GM10266 (cell line): ENCODE measurements at regions not wholly inside any gene's neighbourhood (a gene's known extent, or its start where the extent isn't known, plus 50 kb on each side); places are given as distances from the start of the nearest gene placed in this dataset.

ENCODE experiments used
- DNase-seq: peaks from one replicate; pipeline ENCODE4 v3.0.0; 2012; ENCODE audit errors: extremely low spot score
- TF ChIP-seq, protein P1 (sequence below): IDR thresholded peaks from 2 replicates; pipeline ENCODE4 v1.5.1; 2012; ENCODE audit warnings: mild to moderate bottlenecking, low read depth; ENCODE audit not compliant: control insufficient read depth, insufficient read depth; ENCODE audit errors: missing control alignments

DNA sequence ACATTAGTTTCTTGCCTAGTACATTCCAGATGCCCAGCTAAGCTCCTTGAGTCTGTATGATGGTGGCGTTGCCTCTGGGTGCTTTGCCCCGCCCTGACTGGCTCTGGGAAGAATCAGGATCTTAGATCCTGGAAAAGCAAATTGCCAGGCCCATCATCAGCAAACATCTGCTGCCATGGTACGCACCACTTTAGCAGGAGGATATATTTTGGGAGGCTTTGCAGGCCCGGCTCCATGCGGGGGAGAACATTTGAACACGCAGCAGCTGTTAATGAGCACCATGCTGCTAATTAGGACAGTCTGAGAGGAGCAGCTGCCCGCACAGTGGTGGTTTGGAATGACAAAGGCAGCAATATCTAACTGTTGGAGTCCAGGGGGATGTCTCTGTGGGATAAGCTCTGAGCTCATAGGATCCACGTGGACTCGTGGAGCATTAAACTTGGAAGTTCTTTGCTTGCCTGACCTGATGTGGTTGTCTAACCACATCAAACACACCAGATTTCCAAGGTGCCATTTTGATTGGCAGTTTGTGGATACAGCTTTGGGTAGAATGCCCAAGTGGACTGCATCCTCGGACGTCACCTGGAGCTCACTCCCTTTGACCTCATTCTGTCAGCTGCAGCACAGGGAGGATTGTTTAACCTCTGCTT lies 217.0 kb upstream of the ZBED5 start:
- TF ChIP-seq, protein P1, sequence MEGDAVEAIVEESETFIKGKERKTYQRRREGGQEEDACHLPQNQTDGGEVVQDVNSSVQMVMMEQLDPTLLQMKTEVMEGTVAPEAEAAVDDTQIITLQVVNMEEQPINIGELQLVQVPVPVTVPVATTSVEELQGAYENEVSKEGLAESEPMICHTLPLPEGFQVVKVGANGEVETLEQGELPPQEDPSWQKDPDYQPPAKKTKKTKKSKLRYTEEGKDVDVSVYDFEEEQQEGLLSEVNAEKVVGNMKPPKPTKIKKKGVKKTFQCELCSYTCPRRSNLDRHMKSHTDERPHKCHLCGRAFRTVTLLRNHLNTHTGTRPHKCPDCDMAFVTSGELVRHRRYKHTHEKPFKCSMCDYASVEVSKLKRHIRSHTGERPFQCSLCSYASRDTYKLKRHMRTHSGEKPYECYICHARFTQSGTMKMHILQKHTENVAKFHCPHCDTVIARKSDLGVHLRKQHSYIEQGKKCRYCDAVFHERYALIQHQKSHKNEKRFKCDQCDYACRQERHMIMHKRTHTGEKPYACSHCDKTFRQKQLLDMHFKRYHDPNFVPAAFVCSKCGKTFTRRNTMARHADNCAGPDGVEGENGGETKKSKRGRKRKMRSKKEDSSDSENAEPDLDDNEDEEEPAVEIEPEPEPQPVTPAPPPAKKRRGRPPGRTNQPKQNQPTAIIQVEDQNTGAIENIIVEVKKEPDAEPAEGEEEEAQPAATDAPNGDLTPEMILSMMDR, result no peak
- DNase-seq, result no peak

DNA sequence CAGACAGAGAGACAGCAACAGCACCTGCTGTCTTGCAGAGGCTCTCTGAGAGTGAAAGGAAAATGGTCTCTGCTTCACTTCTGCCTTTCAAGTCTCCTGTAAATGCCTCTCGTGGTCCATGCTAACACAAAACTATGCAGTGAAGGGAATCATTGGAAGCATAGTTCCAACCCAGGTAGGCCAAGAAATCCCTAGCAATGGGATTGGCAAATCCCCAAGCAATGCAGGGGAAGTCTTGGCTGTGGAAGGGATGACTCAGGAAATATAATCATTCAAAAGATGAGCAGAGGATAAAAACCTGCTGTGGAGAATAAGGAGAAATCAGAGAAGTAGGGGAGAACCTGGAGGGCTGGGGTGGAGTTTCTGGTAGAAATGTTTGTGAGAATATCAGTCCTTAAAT lies 216.1 kb upstream of the ZBED5 start:
- no peak for DNase-seq
- TF ChIP-seq, protein P1, result no peak

DNA sequence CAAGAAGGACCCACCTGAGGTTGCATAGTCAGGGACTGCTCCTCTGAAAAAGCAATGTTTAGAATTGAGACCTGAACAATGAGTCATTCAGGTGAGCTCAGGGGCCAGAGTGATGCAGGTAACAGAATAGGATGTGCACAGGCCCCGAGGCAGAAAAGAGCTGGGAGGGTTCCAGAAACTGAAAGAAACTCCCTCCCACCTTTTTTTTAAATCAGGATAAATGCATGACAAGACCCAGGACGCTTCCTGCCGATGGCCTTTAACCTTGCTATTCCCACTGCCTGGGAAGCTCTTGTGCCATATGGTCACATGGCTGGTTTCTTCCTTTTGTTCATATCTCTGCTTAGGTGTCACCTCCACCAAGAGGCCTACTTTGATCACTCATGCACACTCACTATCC lies 214.2 kb upstream of the ZBED5 start:
- TF ChIP-seq, protein P1, result no peak
- no peak for DNase-seq

- TF ChIP-seq, protein P1, result no peak
- DNase-seq, result no peak
Observed at GRCh38 chr11:11071486-11071885, 213.6 kb upstream of the ZBED5 start.

- TF ChIP-seq, protein P1, result no peak
- no peak for DNase-seq
Observed at GRCh38 chr11:11070976-11071375, 213.1 kb upstream of the ZBED5 start.

DNA sequence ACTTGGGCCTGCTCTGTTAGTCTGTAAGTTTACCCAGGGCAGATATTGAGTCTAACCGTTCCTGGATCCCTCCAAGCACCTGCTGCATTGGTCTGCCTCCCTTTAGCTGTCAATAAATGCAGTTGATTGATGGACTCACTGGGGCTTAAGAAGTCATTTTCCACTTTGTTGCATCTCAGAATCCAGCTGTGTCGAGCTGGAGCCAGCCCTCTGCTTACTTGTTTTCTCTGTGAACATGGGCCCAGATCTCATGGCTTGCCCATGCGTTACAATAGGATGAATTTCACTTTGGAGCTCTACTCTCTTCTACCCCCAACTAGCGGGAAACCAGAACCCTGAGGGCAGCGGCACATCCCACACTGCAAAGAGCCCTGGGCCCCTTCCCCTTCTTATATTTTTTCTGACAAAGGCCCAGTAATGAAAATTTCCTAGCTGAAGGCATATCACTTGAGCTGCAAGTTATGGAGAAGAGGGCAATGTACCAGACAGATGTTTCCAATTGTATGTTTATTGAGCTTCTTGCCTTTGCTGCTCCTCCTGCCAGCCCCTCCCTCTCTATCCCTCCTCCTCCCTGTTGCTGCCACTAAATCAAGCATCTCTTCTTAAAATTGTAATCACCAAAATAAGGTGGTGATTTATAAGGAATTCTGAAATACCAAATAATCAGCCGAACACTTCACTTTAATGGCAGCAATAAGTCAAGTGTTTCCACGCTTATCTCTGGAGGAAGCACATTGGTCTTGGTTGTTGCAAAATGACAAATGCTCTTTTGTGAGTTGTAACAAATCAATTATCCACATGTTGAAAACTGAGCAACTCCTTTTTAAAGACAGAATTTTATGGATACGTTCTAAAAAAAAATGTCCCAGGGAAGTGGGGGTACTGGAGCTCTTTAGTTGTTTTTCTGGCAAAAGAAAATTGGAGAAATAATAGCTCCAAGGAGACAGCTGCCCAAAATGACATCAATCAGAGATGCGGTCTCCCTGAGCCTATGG lies 212.3 kb upstream of the ZBED5 start:
- DNase-seq, result no peak

More for the DNA sequence above, 212.3 kb upstream of the ZBED5 start:
- TF ChIP-seq, protein P1, result no peak
